ENCODE measurements at regions not wholly inside any gene's neighbourhood (a gene's known extent, or its start where the extent isn't known, plus 50 kb on each side); places are given as distances from the start of the nearest gene placed in this dataset.

DNA sequence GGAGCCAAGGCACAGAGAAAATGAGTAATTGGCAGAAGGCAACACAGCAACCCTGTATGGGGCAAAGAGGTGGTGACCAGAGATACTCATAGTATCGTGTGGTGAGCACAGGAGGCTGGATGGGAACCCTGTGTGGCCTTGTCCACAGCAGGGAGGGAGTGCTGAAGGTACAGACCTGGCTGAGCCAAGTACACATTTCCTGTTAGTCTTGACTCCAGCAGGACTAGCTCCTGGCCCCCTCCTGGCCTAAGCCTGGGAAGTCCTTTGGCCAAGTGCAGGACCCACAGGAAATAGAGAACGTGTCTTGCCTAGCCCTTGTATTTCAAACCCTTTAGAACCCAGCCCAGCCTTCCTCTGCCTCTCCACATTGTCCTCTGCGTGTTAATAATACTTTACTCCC, 289.8 kb upstream of the PWP1 start:
- Histone ChIP-seq H3K9me3 (no peaks in the 10 kb centered on the region), H3K27me3 (no peaks in the 10 kb centered on the region), H3K4me1 (peaks cover 22% of the 10 kb centered on the region), H3K27ac (no peak overlapping the region), H3K4me3 (no peak overlapping the region), H3K36me3 (no peaks in the 10 kb centered on the region)
- no peak for DNase-seq (ENCODE audit: low spot score in 2 of 2)
- TF ChIP-seq EP300 (IDR thresholded peaks at IDR 0.05) (no peak), POLR2A (IDR thresholded peaks at IDR 0.05) (no peak)
- 81% methylated on average over 3 of the region's 3 CpGs for WGBS

DNA sequence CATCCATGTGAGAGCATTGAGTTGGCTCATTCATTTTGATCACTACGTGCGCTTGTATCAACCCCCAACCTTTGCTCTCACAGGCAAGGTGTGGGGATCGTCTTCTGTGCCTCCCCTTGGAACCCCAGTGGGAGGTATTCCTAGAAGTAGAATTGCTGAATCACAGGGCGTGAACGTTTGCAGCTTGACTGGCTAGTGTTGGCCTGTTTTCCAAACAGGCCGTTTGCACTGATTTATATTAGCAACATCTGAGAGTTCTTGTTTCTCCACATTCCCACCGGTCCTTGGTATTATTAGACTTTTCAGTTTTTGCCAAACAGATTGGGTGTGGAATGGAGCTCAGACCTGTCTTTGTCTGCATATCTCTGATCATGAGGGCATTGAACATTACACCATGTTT, 288.6 kb upstream of the PWP1 start:
- no peak overlapping the region for H3K27ac ChIP-seq
- no peak for DNase-seq (ENCODE audit: low spot score in 2 of 2)
- no peaks in the 10 kb centered on the region for H3K27me3 ChIP-seq
- TF ChIP-seq EP300 (IDR thresholded peaks at IDR 0.05) (no peak), POLR2AphosphoS5 (IDR thresholded peaks at IDR 0.05) (no peak), POLR2A (IDR thresholded peaks at IDR 0.05) (no peak)
- TF ChIP-seq, protein P1, sequence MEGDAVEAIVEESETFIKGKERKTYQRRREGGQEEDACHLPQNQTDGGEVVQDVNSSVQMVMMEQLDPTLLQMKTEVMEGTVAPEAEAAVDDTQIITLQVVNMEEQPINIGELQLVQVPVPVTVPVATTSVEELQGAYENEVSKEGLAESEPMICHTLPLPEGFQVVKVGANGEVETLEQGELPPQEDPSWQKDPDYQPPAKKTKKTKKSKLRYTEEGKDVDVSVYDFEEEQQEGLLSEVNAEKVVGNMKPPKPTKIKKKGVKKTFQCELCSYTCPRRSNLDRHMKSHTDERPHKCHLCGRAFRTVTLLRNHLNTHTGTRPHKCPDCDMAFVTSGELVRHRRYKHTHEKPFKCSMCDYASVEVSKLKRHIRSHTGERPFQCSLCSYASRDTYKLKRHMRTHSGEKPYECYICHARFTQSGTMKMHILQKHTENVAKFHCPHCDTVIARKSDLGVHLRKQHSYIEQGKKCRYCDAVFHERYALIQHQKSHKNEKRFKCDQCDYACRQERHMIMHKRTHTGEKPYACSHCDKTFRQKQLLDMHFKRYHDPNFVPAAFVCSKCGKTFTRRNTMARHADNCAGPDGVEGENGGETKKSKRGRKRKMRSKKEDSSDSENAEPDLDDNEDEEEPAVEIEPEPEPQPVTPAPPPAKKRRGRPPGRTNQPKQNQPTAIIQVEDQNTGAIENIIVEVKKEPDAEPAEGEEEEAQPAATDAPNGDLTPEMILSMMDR (IDR thresholded peaks at IDR 0.05): no peak
- 35% methylated on average over 7 of the region's 7 CpGs for WGBS
- H3K9me3 ChIP-seq: no peaks in the 10 kb centered on the region
- no peaks in the 10 kb centered on the region for H3K36me3 ChIP-seq
- H3K4me3 ChIP-seq: no peak overlapping the region
- peaks cover 22% of the 10 kb centered on the region for H3K4me1 ChIP-seq

DNA sequence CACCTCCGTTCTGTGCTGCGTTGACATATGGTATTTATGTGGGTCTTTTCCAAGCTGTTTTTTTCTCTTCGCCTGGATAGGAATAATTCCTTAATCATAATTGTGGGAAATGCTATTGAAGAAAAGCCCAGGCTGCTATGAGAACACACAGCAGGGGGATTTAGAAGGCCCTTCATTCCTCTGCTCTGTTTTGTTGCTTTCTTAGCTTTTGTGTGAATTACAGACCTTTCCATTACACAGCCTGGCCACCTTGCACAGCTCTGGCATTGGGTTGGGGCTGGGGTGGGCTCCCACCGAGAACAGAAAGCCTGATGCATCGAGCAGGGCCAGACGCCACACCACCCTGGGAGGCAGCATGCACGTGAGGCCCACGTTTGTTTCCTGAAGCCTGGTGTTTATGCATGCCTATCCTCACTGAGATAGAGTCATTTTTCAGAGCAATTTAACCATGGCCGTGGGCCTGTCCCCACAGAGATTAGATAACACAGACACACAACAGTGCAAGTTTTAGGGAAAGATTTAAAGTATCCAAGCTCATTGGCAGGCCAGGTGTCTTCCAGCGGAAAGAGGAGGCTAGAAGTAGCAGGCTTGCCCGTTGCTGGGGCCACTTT, 287.6 kb upstream of the PWP1 start:
- Histone ChIP-seq H3K4me3 (no peak overlapping the region), H3K36me3 (no peaks in the 10 kb centered on the region), H3K27ac (no peak overlapping the region), H3K9me3 (no peaks in the 10 kb centered on the region), H3K27me3 (no peaks in the 10 kb centered on the region), H3K4me1 (peaks cover 22% of the 10 kb centered on the region)
- DNase-seq (ENCODE audit: low spot score in 2 of 2): no peak
- no peak for TF ChIP-seq POLR2A (IDR thresholded peaks at IDR 0.05)
- TF ChIP-seq, protein P1 (IDR thresholded peaks at IDR 0.05): no peak
- TF ChIP-seq EP300 (IDR thresholded peaks at IDR 0.05): no peak
- TF ChIP-seq POLR2AphosphoS5 (IDR thresholded peaks at IDR 0.05): no peak
- 78% methylated on average over 9 of the region's 11 CpGs for WGBS

DNA sequence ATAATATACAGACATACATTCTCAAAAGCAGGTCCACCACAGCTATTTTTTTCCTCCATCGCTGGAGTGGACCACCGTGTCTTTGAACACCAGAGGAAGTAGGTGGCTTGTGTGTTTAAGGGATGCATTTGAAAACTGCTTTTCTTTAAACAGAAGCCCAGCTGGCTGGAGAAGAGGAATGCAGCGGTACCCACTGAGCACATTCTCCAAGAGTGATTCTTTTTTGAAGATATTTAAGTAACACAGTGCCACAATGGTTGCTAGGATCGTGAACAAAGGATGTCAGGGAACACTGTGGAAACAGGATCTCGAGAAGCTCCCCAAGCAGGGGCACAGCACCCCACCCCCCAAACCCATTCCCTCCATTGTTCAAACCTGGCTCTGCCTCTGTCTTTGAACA, 286.6 kb upstream of the PWP1 start:
- Histone ChIP-seq H3K4me3 (no peak overlapping the region), H3K27ac (no peak overlapping the region), H3K4me1 (peaks cover 22% of the 10 kb centered on the region), H3K36me3 (no peaks in the 10 kb centered on the region), H3K27me3 (no peaks in the 10 kb centered on the region), H3K9me3 (no peaks in the 10 kb centered on the region)
- DNase-seq (ENCODE audit: low spot score in 2 of 2): no peak
- no peak for TF ChIP-seq POLR2A (IDR thresholded peaks at IDR 0.05)
- no peak for TF ChIP-seq EP300 (IDR thresholded peaks at IDR 0.05)
- no peak for TF ChIP-seq POLR2AphosphoS5 (IDR thresholded peaks at IDR 0.05)
- TF ChIP-seq, protein P1 (IDR thresholded peaks at IDR 0.05): no peak
- WGBS: 71% methylated on average over 5 of the region's 5 CpGs

DNA sequence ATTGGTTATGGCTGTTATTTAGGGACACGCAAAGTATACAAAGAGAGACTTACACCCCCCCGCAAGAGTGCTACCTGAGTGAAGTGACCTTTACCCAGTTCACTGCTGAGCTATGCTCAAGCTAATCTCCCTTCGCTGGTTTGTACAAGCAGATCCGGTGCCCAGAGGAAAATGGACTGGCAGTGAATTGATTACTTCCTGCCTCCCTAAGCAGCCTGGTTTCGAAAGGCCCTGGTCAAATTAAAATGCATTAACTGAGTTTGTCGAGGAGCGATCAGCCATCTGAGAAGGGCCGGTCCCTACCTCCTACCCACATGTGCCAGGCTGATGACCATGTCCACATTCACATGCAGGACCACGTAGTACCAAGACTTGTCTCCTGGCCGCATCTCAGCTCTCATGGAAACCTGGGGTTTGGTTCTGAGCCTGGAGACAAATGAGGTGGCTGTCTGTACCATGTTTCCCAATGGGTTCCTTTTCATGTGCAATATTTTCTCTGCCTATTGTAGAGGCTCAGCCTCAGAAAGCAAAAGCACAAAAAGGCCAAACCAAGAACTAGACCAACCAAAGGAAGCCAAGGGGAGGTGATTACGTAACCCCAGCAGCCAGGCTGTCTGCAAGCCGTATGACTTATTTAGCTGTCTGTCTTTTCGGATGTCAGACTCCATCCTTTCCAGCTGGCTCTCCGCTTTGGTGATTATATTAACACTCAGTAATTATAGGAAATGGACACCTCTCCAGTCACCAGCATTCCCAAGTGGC, 284.7 kb upstream of the PWP1 start:
- DNase-seq (ENCODE audit: low spot score in 2 of 2): no peak
- 55% methylated on average over 14 of the region's 14 CpGs for WGBS
- Histone ChIP-seq H3K36me3 (no peaks in the 10 kb centered on the region), H3K4me1 (peaks cover 22% of the 10 kb centered on the region), H3K27ac (no peak overlapping the region), H3K9me3 (no peaks in the 10 kb centered on the region), H3K27me3 (no peaks in the 10 kb centered on the region), H3K4me3 (no peak overlapping the region)
- TF ChIP-seq EP300 (IDR thresholded peaks at IDR 0.05) (no peak), POLR2AphosphoS5 (IDR thresholded peaks at IDR 0.05) (no peak), POLR2A (IDR thresholded peaks at IDR 0.05) (no peak)
- TF ChIP-seq, protein P1 (IDR thresholded peaks at IDR 0.05): no peak
